Loucy (cell line): ENCODE measurements at regions not wholly inside any gene's neighbourhood (a gene's known extent, or its start where the extent isn't known, plus 50 kb on each side); places are given as distances from the start of the nearest gene placed in this dataset.

Experiments used
- H2AFZ ChIP-seq: fragments of 200-600 bp; sonication (generic); 2 replicates; pipeline ENCODE4 v1.6.0; 2016; ENCODE audit warnings: antibody characterized with exemption, mild to moderate bottlenecking, low read length, moderate library complexity
- H3F3A ChIP-seq: fragments of 200-600 bp; 2 replicates; pipeline ENCODE4 v1.6.0; 2016; ENCODE audit warnings: antibody characterized with exemption, low read depth, mild to moderate bottlenecking
- H3K27me3 ChIP-seq: fragments of 200-600 bp; sonication (generic); 2 replicates; pipeline ENCODE4 v1.6.1; 2014; ENCODE audit warnings: low read length, mild to moderate bottlenecking; ENCODE audit not compliant: insufficient read depth, poor library complexity, severe bottlenecking
- H3K36me3 ChIP-seq: fragments of 200-600 bp; sonication (generic); 2 replicates; pipeline ENCODE4 v1.6.1; 2016; ENCODE audit warnings: low read length; ENCODE audit not compliant: insufficient read depth
- H3K4me1 ChIP-seq: fragments of 200-600 bp; sonication (generic); 2 replicates; pipeline ENCODE4 v1.5.1; 2014; ENCODE audit warnings: low read length, mild to moderate bottlenecking; ENCODE audit not compliant: insufficient read depth, poor library complexity, severe bottlenecking
- H3K4me2 ChIP-seq: fragments of 200-600 bp; sonication (generic); 2 replicates; pipeline ENCODE4 v1.6.0; 2014; ENCODE audit warnings: antibody characterized with exemption, low read length, low read depth, mild to moderate bottlenecking; ENCODE audit not compliant: poor library complexity, severe bottlenecking
- H3K4me3 ChIP-seq: fragments of 200-600 bp; sonication (generic); 2 replicates; pipeline ENCODE4 v1.5.1; 2014; ENCODE audit warnings: low read length, mild to moderate bottlenecking, mixed read lengths; ENCODE audit not compliant: poor library complexity, severe bottlenecking
- H3K79me2 ChIP-seq: fragments of 200-600 bp; sonication (generic); 2 replicates; pipeline ENCODE4 v1.6.1; 2014; ENCODE audit warnings: low read length; ENCODE audit not compliant: insufficient read depth
- H3K9ac ChIP-seq: fragments of 200-600 bp; sonication (generic); 2 replicates; pipeline ENCODE4 v1.6.0; 2014; ENCODE audit warnings: mild to moderate bottlenecking, low read depth, low read length, moderate library complexity; ENCODE audit not compliant: poor library complexity, severe bottlenecking
- H3K9me2 ChIP-seq: fragments of 200-600 bp; sonication (generic); replicated peaks from 2 replicates; pipeline ENCODE4 v1.6.1; 2016; ENCODE audit warnings: low read depth, low read length, mixed read lengths
- H3K9me3 ChIP-seq: fragments of 200-600 bp; sonication (generic); 2 replicates; pipeline ENCODE4 v1.6.1; 2014; ENCODE audit warnings: mild to moderate bottlenecking, antibody characterized with exemption, low read length, low read depth; ENCODE audit not compliant: insufficient read depth
- H4K20me1 ChIP-seq: fragments of 200-600 bp; sonication (generic); 2 replicates; pipeline ENCODE4 v1.6.0; 2014; ENCODE audit warnings: antibody characterized with exemption, low read length, mild to moderate bottlenecking; ENCODE audit not compliant: insufficient read depth, poor library complexity, severe bottlenecking
- CTCF ChIP-seq: fragments of 200-600 bp; sonication (generic); conservative IDR thresholded peaks from 2 replicates; pipeline ENCODE4 v1.5.1; 2014; ENCODE audit warnings: mild to moderate bottlenecking, antibody characterized with exemption, low read length
- EZH2phosphoT487 ChIP-seq: fragments of 200-600 bp; IDR thresholded peaks from 2 replicates; pipeline ENCODE4 v1.6.1; 2018; ENCODE audit warnings: antibody characterized with exemption, mild to moderate bottlenecking, moderate library complexity, borderline replicate concordance

GRCh38 chr11:92659793-92660192, 309.7 kb upstream of the MTNR1B start:
- no peaks in the 10 kb centered on the region for H3K9me3 ChIP-seq

GRCh38 chr11:92662601-92663360, 306.7 kb upstream of the MTNR1B start:
- Histone ChIP-seq H3K4me2 (no peak overlapping the region), H3K79me2 (no peaks in the 10 kb centered on the region), H3K36me3 (no peaks in the 10 kb centered on the region), H3K4me3 (no peak overlapping the region), H3K4me1 (peaks cover 7% of the 10 kb centered on the region), H3K9me3 (no peaks in the 10 kb centered on the region), H2AFZ (no peak overlapping the region), H3K27me3 (no peaks in the 10 kb centered on the region), H4K20me1 (no peaks in the 10 kb centered on the region), H3K9ac (no peak overlapping the region), H3K9me2 (no peaks in the 10 kb centered on the region), H3F3A (no peaks in the 10 kb centered on the region)
- TF ChIP-seq CTCF (no peak), EZH2phosphoT487 (no peak)

More at GRCh38 chr11:92659793-92660192, 309.7 kb upstream of the MTNR1B start:
- Histone ChIP-seq H3F3A (no peaks in the 10 kb centered on the region), H3K9me2 (no peaks in the 10 kb centered on the region), H3K79me2 (no peaks in the 10 kb centered on the region), H3K4me3 (no peak overlapping the region), H4K20me1 (no peaks in the 10 kb centered on the region), H2AFZ (no peak overlapping the region), H3K9ac (no peak overlapping the region), H3K27me3 (no peaks in the 10 kb centered on the region), H3K4me2 (no peak overlapping the region), H3K36me3 (no peaks in the 10 kb centered on the region), H3K4me1 (peaks cover 19% of the 10 kb centered on the region)
- TF ChIP-seq CTCF, result no peak
- TF ChIP-seq EZH2phosphoT487, result no peak

- Histone ChIP-seq H4K20me1 (no peaks in the 10 kb centered on the region), H2AFZ (no peak overlapping the region), H3K79me2 (no peaks in the 10 kb centered on the region), H3K9me2 (no peaks in the 10 kb centered on the region), H3K9me3 (no peaks in the 10 kb centered on the region), H3F3A (no peaks in the 10 kb centered on the region), H3K4me3 (no peak overlapping the region), H3K36me3 (no peaks in the 10 kb centered on the region), H3K4me2 (no peak overlapping the region), H3K9ac (no peak overlapping the region), H3K4me1 (peaks cover 7% of the 10 kb centered on the region), H3K27me3 (no peaks in the 10 kb centered on the region)
- TF ChIP-seq EZH2phosphoT487 (no peak), CTCF (no peak)
These were observed 305.9 kb upstream of the MTNR1B start for GRCh38 chr11:92663539-92663938.
